Activated CD4-positive, alpha-beta T cell treated with anti-CD3 and anti-CD28 coated beads, Interleukin-2, amount 50 U/mL, for 24 hours (primary cell): ENCODE measurements at regions not wholly inside any gene's neighbourhood (a gene's known extent, or its start where the extent isn't known, plus 50 kb on each side); places are given as distances from the start of the nearest gene placed in this dataset.

Experiments
- DNase-seq, 2 donors: peaks; one replicate each; pipeline ENCODE4 v3.0.0-alpha.2; 2020; ENCODE audit warnings: low read depth in 1 of 2, low spot score in 1 of 2

DNA sequence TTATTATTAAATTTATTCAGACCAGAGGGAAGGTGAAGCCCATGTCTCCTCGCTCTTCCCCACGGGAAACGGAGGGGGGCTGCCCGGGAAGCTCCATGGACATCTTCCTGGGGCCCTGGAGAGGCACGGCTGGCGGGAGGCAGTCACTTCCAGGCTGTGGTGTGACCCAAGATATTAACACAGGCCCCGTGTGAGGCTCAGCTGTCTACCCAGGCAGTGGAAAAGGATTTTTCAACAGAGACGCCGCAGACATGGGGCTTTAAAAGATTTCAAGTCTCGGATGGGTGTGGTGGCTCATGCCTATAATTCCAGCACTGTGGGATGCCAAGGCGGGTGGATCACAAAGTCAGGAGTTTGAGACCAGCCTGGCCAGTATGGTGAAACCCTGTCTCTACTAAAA, 117.9 kb downstream of the ERMARD start:
- DNase-seq: no peak

DNA sequence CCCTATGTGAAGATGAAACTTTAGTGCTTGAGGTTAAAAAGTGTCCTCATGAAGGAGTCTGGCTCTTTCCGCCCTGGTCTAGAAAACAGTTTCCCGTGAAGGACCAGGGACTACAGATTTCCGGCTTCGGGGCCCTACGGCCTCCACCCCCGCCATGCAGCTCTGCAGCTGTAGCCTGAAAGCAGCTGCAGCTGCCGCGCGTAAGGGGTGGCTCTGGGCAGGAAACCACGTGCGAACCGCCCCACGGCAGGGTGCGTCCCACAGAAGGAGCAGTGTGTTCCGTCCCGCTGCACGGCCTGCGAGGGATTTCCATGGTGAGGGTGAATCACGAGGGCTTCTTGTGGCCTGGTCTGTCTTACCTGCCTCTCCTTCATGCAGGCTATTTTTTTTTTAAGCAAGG, 117.0 kb downstream of the ERMARD start:
- peak in 1 of 2 donors; percentile 8 for DNase-seq

DNA sequence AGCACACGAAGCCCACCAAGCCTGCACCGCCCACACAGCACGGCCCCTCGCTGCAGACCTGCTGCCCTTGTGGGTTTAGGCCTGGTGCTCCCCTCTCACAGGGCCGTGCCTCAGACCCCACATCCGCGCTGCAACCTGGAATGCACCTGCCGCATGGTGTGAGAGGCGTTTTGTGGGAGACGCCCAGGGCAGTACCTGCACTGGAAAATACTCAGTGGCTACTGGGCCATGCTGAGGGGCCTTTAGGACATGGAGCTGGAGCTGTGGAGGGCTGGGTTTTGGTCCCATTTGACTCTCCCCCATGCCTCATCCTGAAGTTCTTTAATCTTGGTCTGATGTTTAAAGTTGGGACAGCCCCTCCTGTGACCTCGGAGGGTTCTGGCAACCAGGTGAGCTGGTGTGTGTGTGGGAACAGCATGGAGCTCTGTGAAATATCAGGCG, 116.3 kb downstream of the ERMARD start:
- DNase-seq: no peak

DNA sequence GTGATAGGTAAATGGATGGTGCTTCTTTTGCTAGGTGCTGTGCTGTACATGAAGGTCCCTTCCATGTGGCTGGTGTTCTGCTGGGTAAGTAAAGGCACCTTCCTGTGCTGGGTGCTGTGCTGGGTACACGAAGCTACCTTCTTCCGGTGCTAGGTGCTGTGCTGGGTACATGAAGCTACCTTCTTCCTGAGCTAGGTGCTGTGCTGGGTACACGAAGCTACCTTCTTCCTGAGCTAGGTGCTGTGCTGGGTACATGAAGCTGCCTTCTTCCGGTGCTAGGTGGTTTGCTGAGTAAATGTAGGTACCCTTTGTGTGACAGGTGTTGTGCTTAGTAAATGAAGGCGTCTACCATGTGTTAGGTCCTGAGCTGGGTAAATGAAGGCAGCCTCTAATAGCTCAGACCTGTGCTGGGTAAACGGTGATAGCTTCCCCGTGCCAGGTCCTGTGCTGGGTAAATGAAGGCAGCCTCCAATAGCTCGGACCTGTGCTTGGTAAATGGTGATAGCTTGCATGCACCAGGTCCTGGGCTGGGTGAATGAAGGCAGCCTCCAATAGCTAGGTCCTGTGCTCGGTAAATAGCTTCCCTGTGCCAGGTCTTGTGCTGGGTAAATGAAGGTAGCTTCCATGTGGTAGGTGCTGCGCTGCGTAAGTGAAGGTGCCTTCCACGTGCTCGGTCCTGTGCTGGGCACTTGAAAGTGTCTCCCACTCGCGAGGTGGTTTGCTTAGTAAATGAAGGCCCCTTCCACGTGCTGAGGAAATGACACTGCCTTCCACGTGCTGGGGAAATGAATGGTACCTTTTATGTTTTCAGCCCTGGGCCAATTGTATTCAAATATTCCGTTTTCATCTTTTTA, 115.5 kb downstream of the ERMARD start:
- no peak for DNase-seq

DNA sequence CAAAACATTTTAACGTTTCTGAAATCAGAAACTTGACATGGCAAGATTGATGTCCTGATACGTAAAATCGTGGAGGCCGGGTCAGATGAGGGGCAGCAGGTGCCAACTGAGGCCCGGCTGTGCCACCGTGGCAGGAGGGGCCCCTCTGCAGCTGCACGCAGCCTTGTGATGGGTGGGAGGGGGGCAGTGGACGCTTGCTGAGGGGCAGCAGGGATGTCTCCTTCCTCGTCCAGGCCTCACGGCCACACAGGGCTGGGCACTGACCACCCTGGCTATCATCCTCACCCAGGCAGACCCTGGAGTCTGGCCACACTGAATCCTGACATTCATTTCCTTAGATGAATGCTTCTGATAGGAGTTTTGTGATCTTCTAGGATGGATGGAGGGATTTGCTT, 114.7 kb downstream of the ERMARD start:
- no peak for DNase-seq

DNA sequence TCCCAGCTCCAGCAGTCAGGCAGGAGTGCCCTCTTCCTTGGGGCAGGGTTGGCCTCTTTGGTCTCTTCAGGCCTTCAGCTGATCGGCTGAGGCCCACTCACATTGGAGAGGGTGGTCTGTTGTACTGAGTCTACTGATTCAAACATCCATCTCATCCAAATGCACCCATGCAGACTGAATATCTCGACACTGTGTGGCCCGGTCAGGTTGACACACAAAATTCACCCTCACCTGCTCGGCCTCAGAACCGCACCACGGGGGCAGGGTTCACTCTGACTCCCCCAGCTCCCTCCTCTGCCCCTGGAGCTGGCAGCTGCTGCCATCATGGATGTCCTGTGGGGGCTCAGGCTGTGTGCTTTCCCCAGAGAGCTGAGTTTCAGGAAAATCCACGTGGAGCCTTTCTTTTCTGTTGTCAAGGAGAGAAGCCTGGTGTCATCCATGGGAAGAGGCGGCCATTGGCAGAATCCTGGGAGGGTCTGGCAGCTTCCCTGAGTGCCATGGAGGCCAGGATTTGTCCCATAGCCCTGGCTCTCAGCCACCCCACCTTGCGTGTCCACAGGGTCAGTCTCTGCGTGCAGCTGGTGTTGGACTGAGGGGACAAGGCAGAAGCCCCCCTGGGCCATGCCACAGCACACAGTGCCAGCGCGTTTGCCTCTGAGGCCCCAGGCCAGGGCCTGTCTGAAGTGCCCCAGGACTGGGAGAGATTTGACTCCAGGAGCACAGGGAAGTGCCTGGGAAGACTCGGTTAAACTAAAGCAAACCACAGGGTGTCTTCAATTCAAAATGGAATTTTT, 114.1 kb downstream of the ERMARD start:
- DNase-seq: no peak

DNA sequence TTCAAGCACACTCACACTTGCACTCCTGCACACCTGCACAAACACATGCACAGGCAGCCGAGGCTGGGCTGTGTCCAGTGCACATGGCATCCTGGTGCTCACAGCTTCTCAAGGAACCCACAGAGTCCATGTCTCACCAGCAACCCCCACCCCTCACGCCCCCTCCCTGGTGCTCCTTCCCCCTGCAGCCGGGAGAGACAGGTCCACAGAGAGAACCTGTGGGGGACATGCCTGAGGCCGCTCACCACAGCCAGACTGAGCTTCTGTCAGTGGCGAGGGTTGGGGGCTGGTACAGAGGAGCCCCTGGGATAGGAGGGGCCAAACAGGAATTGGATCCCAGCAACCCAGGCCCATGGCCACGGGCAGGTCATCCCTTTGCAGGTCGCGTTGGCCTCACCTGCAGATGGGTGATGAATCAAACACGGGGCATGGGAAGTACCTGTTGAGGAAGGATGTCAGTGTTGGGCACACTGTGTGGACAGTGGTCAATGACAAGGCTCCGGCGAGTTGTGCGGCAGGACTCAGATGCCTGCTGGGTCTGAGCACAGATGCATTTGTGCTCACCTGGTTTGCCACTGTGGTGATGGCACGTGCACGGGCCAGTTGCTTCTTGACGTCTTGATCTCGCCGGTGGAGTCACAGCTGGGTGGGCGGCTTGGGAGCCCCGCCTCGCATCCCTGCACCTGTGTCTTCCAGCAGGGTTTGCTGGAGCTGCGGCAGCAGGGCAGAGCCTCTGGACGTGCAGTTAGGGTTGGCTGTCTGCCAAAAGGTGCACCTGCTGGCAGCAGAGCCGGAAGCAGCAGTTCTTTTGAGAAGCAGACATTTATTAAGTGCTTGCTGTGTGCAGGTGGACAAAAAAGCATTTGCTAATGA, 113.0 kb downstream of the ERMARD start:
- no peak for DNase-seq

DNA sequence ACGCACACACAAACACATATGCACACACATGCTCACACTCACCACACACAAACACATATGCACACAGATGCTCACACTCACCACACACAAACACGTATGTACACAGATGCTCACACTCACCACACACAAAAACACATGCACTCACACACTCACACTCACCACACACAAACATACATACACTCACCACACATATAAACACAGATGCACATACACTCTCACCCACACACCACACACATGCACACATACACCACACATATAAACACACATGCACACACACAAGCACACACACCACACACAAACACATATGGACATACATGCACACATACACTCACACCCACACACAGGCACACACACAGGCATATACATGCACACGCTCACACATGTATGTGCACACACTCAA, 112.3 kb downstream of the ERMARD start:
- no peak for DNase-seq

DNA sequence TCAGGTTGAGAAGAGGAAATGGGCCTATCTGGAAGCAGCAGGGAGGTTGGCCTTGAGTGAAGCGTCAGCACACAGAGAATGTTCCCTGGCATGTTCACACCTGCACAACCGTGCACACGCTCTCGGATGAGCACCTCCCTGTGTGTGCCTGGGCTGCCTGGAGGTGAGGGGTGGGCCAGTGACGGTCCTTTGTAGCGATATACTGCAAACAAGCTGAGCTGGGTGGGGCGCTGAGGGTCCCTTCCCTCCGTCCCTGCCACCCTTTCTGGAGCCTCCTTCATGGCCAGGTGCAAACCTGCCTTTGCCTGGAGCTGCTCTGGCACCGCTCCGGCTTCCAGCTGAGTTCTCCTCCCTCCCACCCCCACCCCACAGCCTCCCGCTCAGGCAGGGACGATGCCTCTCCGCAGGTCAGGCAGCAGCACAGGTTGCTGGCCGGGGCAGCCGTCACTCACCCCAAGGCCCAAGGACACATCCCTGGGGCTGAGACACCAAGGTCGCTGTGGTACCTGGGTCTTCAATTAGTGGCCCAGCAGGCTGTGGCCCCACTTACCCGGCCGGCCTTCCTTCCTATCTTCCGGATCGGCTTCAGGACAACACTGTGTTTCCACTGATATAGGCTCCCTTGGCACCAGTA, 111.6 kb downstream of the ERMARD start:
- DNase-seq: no peak

DNA sequence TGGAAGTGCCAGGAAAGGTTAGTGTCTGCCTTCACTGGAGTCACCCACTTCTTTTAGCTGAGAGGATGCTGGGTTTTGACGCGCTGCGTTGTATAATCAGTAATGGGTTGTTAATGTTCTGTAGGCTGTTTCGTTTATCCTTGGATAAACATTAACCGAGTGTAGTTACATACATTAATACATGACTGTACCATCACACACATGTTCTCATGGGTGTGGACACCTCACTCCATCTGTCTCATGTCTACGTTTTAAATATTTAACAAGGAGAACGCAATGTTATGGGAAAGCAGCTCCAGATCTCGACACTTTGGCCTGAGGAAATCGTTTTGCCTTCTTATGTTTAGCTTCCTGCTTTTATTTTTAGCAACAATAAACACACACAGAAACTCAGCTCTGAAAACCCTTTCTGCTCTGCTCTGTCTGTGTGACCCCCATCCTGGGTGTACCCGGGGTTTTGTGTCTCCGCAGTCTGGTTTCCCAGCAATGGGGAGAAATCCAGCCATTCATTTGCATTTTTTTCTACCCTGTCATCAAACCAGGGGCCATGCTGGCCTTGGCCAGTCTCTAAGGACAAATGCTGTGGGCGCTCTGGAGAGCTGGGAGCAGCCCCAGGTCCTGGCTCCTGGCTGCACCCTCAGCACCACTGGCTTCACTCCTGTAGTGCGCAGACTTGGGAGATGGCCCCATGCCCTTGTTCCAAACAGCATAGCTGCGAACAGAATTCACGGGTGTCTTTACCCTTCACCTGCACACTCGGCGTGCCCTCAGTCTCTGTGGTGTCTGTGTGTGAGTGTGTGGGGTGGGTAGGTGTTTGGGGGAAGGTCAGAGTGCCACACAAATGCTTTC, 110.8 kb downstream of the ERMARD start:
- DNase-seq: no peak

DNA sequence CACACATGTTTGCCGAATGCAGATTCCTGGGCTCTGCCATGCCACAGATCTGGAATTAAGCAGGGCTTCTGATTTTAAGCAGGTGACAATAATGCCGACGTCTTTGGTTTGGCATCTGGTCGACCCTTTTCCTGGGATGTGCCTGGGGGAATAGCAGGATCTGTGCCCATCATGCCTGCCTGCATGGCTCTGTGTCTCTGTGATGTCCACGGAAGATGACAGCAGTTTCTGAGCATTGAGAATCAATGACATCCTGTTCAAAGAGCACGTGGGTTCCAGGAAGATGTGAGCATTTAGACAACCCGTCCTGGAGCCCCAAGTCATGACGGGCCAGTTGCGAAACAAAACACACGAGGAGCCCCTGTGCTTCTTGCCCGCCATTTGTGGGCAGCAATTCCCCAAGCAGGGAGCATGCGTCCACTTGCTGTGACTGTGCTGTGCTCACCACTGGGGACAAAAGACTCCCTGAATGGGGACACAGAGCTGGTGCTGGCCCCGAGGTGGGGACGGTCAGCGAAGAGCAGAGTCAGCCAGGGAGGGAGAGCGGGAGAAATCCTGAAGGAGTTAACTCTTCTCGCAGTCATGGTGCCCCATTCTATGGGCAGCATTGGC, 110.1 kb downstream of the ERMARD start:
- DNase-seq: no peak

DNA sequence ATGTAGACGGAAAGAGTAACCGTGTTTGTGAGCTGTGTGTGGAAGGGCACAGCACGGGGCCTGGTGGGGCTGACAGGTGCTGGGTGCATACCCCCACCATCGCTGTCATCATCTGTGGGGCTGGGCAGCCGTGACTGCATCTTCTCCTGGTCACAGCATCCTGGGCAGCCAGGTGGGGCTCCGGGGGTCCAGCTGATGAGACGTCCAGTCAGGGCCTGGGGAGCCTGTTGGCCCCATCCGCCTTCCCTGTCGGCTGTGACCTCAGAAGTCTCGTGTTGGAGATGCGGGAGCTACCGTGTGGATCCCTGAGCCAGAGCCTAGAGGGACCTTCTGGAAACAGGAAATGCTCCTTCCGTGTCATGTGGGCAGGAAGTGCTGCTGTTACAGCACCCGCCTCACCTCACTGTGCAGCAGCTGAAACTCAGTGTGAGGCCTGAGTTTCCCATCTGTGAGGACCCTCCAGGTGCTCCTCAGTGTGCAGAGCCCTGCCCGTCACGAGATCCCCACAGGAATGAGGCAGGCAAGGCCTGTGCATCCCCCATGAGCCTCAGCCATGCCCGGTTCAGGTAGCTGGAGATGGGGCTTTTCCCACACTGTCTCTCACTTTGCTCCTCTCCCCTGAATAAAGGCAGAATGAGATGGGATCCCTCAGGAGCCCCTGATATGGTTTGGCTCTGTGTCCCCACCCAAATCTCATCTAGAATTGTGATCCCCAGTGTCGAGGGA, 108.7 kb downstream of the ERMARD start:
- DNase-seq: no peak

DNA sequence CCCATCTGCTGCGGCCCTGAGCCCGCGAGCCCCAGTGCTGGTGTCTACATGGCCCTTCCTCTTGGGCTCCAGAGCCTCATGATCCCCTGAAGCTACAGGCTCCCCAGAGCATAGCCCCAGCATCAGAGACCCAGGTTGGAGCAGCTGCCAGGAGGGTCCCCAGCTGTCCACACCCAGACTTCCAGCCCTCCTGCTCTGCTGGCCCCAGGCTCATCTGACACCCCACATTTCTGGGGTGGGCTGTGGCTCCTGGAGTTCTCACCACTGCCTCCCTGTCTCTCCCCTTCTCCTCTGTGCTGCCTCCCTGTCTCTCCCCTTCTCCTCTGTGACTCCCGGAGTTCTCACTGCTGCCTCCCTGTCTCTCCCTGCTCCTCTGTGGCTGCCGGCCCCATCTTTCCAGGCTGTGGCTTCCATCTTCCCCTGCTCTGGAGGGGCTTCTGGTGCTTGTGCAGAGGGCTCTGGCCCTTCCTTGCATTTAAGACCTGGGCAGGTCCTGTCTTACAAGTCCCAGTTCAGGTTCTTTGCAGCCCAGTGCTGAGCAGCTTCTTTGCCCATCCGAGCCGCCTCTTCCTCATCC, 108.1 kb downstream of the ERMARD start:
- no peak for DNase-seq

DNA sequence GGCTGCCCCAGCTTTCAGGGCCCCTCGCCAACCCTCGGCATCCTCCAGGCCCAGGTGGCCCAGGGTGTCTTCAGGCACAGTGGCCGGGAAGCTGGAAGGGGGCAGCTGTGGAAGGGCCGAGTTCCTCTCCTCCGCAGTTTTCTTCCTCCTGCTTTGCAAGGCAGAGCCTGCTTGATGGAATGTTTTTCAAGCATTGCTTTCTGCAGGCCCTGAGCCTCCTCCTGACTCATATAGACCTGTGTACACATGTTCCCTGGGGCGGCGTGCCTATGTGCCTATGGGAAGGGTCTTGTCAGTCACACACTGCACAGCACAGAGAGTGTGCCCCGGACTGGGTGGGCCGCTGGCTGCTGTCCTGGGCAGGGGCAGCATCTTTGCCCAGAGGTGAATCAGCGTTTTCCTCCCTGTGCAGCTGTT, 107.5 kb downstream of the ERMARD start:
- DNase-seq: no peak

DNA sequence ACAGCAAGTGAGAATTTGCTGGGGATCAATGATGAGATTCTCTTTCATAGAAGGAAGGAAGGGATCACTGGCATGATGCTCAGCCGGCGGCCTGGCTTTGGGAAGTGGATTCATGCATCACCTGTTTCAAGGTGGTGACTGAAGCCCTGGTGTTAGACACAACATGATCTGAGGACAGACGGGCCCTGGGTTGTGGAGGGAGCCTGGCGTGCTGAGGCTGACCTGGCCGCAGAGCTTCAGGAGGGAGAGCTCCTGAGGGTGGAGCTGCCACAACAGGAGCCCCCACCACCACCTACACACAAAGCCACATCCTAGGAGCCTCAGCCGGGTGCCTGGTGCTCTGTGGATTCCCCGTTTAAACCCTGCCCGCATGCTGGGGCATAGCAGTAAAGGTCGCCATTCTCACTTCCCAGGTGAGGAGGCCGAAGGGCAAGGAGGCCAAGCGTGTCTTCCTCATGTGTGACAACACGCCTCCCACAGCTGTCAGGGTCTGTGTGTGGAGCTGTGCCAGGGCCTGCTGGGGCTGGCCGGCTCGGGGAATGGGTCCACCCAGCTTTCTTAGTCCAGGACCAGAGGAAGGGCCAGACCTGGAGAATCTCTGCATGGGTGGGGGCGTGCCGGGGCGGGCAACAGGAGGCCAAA, 107.0 kb downstream of the ERMARD start:
- DNase-seq: no peak

DNA sequence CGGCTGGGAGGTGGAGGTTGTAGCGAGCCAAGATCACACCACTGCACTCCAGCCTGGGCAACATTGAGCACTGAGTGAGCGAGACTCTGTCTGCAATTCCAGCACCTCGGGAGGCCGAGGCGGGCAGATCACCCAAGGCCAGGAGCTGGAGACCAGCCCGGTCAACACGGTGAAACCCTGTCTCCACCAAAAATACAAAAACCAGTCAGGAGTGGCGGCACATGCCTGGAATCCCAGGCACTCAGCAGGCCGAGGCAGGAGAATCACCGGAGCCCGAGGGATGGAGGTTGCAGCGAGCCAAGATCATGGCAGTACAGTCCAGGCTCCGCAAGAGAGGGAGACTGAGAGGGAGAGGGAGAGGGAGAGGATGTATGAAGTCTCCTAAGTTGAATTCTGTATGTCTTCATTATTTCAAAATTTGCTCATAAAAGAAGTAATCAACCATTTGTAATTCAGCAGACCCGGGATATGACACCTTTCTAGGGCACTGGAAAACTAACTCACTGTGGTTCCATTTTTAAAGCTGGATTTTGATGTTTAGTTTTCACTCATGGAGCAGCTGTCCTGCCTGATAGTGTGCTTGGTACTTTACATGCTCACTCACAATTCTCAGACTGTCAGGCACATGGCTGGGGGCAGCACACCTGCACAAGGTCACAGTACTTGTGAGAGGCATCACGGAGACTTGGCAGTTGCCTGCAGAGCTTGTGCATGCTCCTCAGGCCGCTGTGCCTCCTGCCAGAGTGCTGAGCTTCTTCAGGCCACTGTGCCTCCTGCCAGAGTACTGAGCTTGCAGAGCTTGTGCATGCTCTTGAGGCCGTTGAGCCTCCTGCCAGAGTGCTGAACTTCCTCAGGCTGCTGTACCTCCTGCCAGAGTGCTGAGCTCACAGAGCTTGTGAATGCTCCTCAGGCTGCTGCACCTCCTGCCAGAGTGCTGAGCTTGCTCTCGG, 106.2 kb downstream of the ERMARD start:
- no peak for DNase-seq
